Uterus (tissue), 3 donors: ENCODE measurements at regions not wholly inside any gene's neighbourhood (a gene's known extent, or its start where the extent isn't known, plus 50 kb on each side); places are given as distances from the start of the nearest gene placed in this dataset.

Source experiments
- DNase-seq, 2 donors: peaks; one replicate each; pipeline ENCODE4 v3.0.0-alpha.2; 2019 to 2020
- H3K27ac ChIP-seq, 2 donors: fragments of 200-600 bp; sonication (generic); 1 replicate in 1 of 2; 2 replicates in 1 of 2; pipeline ENCODE4 v1.5.1; 2016 to 2018
- H3K27me3 ChIP-seq, 2 donors: fragments of 200-600 bp; sonication (generic); one replicate each; pipeline ENCODE4 v1.5.1; 2018 to 2019; ENCODE audit warnings: control low read depth in 1 of 2
- H3K36me3 ChIP-seq, 2 donors: fragments of 200-600 bp; sonication (generic); one replicate each; pipeline ENCODE4 v1.5.1; 2019; ENCODE audit warnings: control low read depth in 1 of 2
- H3K4me1 ChIP-seq, 2 donors: fragments of 200-600 bp; sonication (generic); one replicate each; pipeline ENCODE4 v1.5.1; 2018 to 2019; ENCODE audit warnings: control low read depth in 1 of 2
- H3K4me3 ChIP-seq, 2 donors: fragments of 200-600 bp; sonication (generic); 1 replicate in 1 of 2; 2 replicates in 1 of 2; pipeline ENCODE4 v1.5.1; 2018 to 2019; ENCODE audit warnings: mild to moderate bottlenecking in 1 of 2
- H3K9me3 ChIP-seq, 2 donors: fragments of 200-600 bp; sonication (generic); one replicate each; pipeline ENCODE4 v1.5.1; 2019; ENCODE audit warnings: control low read depth in 1 of 2
- POLR2A ChIP-seq, 2 donors: fragments of 450-650 bp; IDR thresholded peaks; one replicate each; pipeline ENCODE4 v1.6.1; 2016; ENCODE audit warnings: antibody characterized with exemption in 2 of 2, mild to moderate bottlenecking in 1 of 2, moderate library complexity in 1 of 2
- intact Hi-C: fragments of 100-400 bp; cut with DNase I; formaldehyde crosslinking; loops from one replicate; pipeline ENCODE4 v1.15.1; 2023; ENCODE audit warnings: low total_unique reads
- TF ChIP-seq, protein P1 (sequence below), 4 experiments: fragments of 200-600 bp in 2 of 4; fragments of 450-650 bp in 2 of 4; sonication (generic) in 2 of 4; IDR thresholded peaks; one replicate each; pipeline ENCODE4 v1.5.1; 2016 to 2019; ENCODE audit warnings: antibody characterized with exemption in 4 of 4, mild to moderate bottlenecking in 2 of 4, moderate library complexity in 1 of 4
- donor health status: DM: yes; HTN: yes; CAD: no.

- DNase-seq, result no peak
- Histone ChIP-seq H3K27me3 (no peaks in the 10 kb centered on the region), H3K36me3 (no peaks in the 10 kb centered on the region), H3K9me3 (no peaks in the 10 kb centered on the region), H3K4me3 (no peak overlapping the region), H3K27ac (peak overlapping the region; percentile 87 to 96), H3K4me1 (peaks cover 0 to 10% of the 10 kb centered on the region in 2 donors)
- intact Hi-C loops, result no loop called here
- TF ChIP-seq POLR2A (IDR thresholded peaks at IDR 0.05), result no peak
- TF ChIP-seq, protein P1, sequence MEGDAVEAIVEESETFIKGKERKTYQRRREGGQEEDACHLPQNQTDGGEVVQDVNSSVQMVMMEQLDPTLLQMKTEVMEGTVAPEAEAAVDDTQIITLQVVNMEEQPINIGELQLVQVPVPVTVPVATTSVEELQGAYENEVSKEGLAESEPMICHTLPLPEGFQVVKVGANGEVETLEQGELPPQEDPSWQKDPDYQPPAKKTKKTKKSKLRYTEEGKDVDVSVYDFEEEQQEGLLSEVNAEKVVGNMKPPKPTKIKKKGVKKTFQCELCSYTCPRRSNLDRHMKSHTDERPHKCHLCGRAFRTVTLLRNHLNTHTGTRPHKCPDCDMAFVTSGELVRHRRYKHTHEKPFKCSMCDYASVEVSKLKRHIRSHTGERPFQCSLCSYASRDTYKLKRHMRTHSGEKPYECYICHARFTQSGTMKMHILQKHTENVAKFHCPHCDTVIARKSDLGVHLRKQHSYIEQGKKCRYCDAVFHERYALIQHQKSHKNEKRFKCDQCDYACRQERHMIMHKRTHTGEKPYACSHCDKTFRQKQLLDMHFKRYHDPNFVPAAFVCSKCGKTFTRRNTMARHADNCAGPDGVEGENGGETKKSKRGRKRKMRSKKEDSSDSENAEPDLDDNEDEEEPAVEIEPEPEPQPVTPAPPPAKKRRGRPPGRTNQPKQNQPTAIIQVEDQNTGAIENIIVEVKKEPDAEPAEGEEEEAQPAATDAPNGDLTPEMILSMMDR (IDR thresholded peaks at IDR 0.05), result no peak
Observed at GRCh38 chr17:20934288-20934687, 108.5 kb downstream of the USP22 start.

DNA sequence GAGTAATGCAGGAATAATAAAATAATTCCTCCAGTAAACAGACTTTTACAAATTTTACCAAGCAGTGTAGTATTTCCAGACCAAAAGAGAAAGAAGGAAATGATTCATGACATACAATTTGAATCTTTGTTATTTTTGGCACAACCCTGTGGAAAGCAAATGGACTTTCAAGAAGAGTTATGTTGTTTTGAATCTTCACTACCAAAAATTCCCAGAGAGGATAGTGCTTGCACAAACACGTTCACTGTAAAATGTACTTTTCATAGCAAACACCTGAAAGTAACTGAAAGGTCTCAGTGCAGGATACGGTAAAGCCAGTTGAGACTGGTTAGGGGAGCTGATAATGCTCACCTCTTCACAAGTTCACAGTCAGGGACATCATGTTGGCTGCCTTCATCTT lies 107.1 kb downstream of the USP22 start:
- peaks cover 0 to 10% of the 10 kb centered on the region in 2 donors for H3K4me1 ChIP-seq
- no peak for DNase-seq
- peak overlapping the region; percentile 87 to 96 for H3K27ac ChIP-seq
- no peak overlapping the region for H3K4me3 ChIP-seq
- H3K9me3 ChIP-seq, result no peaks in the 10 kb centered on the region
- no peaks in the 10 kb centered on the region for H3K36me3 ChIP-seq
- no peaks in the 10 kb centered on the region for H3K27me3 ChIP-seq
- TF ChIP-seq POLR2A (IDR thresholded peaks at IDR 0.05), result peak in 1 of 2 donors; percentile 9
- TF ChIP-seq, protein P1 (IDR thresholded peaks at IDR 0.05), result no peak
- intact Hi-C loops, result no loop called here

DNA sequence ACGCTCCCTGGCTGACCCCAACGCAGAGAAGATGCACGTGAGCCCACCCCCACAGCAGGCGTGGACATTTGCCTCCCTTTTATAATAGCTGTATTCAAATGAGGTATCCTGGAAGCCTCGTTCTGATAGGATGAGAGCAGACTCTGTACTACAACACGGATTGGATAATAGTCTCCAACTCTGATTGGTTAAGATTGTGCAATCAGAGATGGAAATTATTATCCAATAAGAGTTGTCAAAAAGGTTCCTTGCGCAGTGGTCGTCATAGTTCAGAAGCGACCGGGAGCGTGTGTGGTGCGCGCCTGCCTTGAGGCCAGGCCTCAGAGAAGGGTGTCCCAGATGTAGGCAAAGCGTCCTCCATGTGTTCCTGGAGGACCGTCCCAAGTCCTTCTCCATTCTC lies 104.6 kb downstream of the USP22 start:
- no peaks in the 10 kb centered on the region for H3K36me3 ChIP-seq
- H3K4me1 ChIP-seq, result peaks cover 0 to 10% of the 10 kb centered on the region in 2 donors
- no peaks in the 10 kb centered on the region for H3K27me3 ChIP-seq
- DNase-seq, result no peak
- H3K27ac ChIP-seq, result peak overlapping the region; percentile 87 to 96
- H3K9me3 ChIP-seq, result no peaks in the 10 kb centered on the region
- no peak for TF ChIP-seq POLR2A (IDR thresholded peaks at IDR 0.05)
- TF ChIP-seq, protein P1 (IDR thresholded peaks at IDR 0.05), result no peak
- intact Hi-C loops, result no loop called here
- no peak overlapping the region for H3K4me3 ChIP-seq

DNA sequence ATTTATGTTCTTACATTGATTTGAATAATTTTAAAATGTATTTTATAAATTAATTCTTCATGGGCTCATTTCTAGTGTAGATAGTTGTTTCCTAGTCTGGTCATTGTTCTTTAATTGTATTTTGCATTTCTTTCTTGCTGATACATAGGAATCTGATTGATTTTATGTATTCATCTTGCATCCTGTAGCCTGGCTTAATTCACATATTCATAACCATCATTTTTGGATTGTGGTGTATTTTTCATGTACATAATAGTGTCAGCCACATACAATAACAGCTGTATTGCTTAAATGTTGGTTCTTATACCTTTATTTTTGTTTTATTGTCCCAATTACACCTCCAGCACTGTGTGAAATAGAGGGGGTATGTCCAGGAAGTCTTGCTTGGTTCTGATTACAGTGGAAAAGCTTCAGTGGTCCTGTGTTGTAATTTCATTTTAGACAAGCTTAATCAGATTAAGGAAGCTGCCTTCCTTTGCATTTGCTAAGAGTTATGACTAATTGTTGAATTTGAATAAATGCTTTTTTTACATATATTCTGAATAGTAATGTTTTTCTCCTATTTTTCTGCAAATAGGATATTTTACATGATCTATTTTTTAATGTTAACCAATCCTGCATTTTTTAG lies 103.7 kb downstream of the USP22 start:
- Histone ChIP-seq H3K36me3 (no peaks in the 10 kb centered on the region), H3K27ac (peak overlapping the region in 1 of 2 donors; percentile 87), H3K4me1 (peaks cover 0 to 9% of the 10 kb centered on the region in 2 donors), H3K9me3 (no peaks in the 10 kb centered on the region), H3K4me3 (no peak overlapping the region), H3K27me3 (no peaks in the 10 kb centered on the region)
- DNase-seq, result no peak
- TF ChIP-seq, protein P1 (IDR thresholded peaks at IDR 0.05), result no peak
- no peak for TF ChIP-seq POLR2A (IDR thresholded peaks at IDR 0.05)
- intact Hi-C loops, result no loop called here

DNA sequence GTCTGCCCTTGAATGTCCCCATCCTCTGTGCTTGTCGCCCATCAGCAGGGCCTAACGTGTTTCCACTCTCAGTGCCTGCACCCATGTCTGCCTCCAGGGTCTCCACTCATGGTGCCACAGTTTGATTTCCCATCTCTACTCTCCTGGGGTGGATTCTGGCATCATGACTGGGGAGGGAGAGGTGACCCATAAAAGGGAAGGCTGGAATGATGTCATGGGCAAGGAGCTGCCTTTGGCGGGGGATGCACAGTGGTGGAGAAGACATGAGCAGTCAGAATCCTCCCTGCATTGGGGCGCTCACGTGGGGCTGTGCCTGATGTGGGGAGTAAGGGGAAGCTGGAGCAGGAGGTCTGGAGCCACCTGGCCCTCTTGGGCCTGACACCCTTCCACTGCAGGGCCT lies 100.9 kb downstream of the USP22 start:
- H3K4me1 ChIP-seq, result no peaks in the 10 kb centered on the region
- DNase-seq, result no peak
- H3K9me3 ChIP-seq, result no peaks in the 10 kb centered on the region
- H3K27me3 ChIP-seq, result no peaks in the 10 kb centered on the region
- intact Hi-C loops, result no loop called here
- H3K4me3 ChIP-seq, result no peak overlapping the region
- H3K36me3 ChIP-seq, result no peaks in the 10 kb centered on the region
- TF ChIP-seq, protein P1 (IDR thresholded peaks at IDR 0.05), result no peak
- no peak for TF ChIP-seq POLR2A (IDR thresholded peaks at IDR 0.05)
- H3K27ac ChIP-seq, result no peak overlapping the region
